Ovary (tissue), 3 donors: ENCODE measurements at regions not wholly inside any gene's neighbourhood (a gene's known extent, or its start where the extent isn't known, plus 50 kb on each side); places are given as distances from the start of the nearest gene placed in this dataset.

Experiments used
- CTCF ChIP-seq, 3 donors: fragments of 450-650 bp in 2 of 3; fragments of 200-600 bp in 1 of 3; IDR thresholded peaks; one replicate each; pipeline versions ENCODE4 v1.5.1 to v1.8.0; 2016 to 2022; ENCODE audit warnings: antibody characterized with exemption in 3 of 3, mild to moderate bottlenecking in 1 of 3
- POLR2A ChIP-seq: fragments of 450-650 bp; IDR thresholded peaks from one replicate; pipeline ENCODE4 v1.6.1; 2017; ENCODE audit warnings: antibody characterized with exemption, mild to moderate bottlenecking, moderate library complexity
- donor health status: DM: no; HTN: no; CAD: no.

GRCh38 chr11:19357943-19358342 lies 117.2 kb upstream of the E2F8 start:
- TF ChIP-seq CTCF (IDR thresholded peaks at IDR 0.05) (no peak), POLR2A (no peak)
